GM12878 (cell line): ENCODE measurements at regions not wholly inside any gene's neighbourhood (a gene's known extent, or its start where the extent isn't known, plus 50 kb on each side); places are given as distances from the start of the nearest gene placed in this dataset.

ENCODE experiments used
- ATAC-seq: fragments of 200-7000 bp; cut with Tn5 transposase; 3 replicates; pipeline ENCODE4 v1.9.1; 2020; ENCODE audit warnings: mild to moderate bottlenecking, moderate library complexity
- BruUV-seq: library from RNA; stranded (reverse); fragments of 400-500 nt; replicated peaks from 2 replicates; lab custom pipeline; 2021; lab: Mats Ljungman, UMichigan
- CTCF ChIA-PET: fragments of 300-600 bp; sonication (Branson Sonifier 250); formaldehyde crosslinking; extraction: SDS; loops from one replicate; lab custom pipeline; 2021; ENCODE audit warnings: inconsistent platforms; lab: Yijun Ruan, JAX
- POLR2A ChIA-PET: fragments of 350-600 bp; formaldehyde crosslinking; extraction: SDS; loops from one replicate; lab custom pipeline; 2021; ENCODE audit warnings: inconsistent platforms; lab: Charles Lee
- RAD21 ChIA-PET: fragments of 300-600 bp; sonication (Branson Sonifier 250); formaldehyde crosslinking; loops from one replicate; lab custom pipeline; 2023; ENCODE audit warnings: antibody characterized with exemption; ENCODE audit not compliant: unreplicated experiment; lab: Charles Lee
- SMC1A ChIA-PET: fragments of 300-600 bp; sonication (Branson Sonifier 250); formaldehyde crosslinking; loops from one replicate; lab custom pipeline; 2023; ENCODE audit not compliant: unreplicated experiment, uncharacterized antibody; lab: Charles Lee
- DNase-seq: peaks from one replicate; pipeline ENCODE4 v3.0.0-alpha.2; 2011; ENCODE audit warnings: low read depth, low spot score
- FAIRE-seq: peaks from 3 replicates; lab custom pipeline; 2011; peaks lifted over from hg19 to GRCh38; lab: Jason Lieb, UNC
- H2AFZ ChIP-seq: 2 replicates; pipeline ENCODE4 v1.6.0; 2011; ENCODE audit warnings: low read depth, low read length, control low read depth; ENCODE audit not compliant: control insufficient read depth
- H3K27ac ChIP-seq: 2 replicates; pipeline ENCODE4 v1.5.1; 2011; ENCODE audit warnings: control low read depth; ENCODE audit not compliant: control insufficient read depth, insufficient read depth
- H3K27me3 ChIP-seq, 2 experiments: replicated peaks in 1 of 2; 2 replicates each; pipeline versions ENCODE4 v1.6.0 to v1.6.1; 2011; ENCODE audit warnings: low read length in 1 of 2; ENCODE audit not compliant: control insufficient read depth in 2 of 2, insufficient read depth in 2 of 2
- H3K36me3 ChIP-seq, 2 experiments: 2 replicates each; pipeline ENCODE4 v1.5.1; 2011; ENCODE audit warnings: low read length in 1 of 2; ENCODE audit not compliant: control insufficient read depth in 2 of 2, insufficient read depth in 2 of 2
- H3K4me1 ChIP-seq: 2 replicates; pipeline ENCODE4 v1.6.1; 2011; ENCODE audit warnings: mild to moderate bottlenecking, low read length, moderate library complexity, mixed read lengths; ENCODE audit not compliant: control insufficient read depth, insufficient read depth
- H3K4me2 ChIP-seq: 2 replicates; pipeline ENCODE4 v1.6.0; 2011; ENCODE audit warnings: control low read depth; ENCODE audit not compliant: control insufficient read depth, insufficient read depth
- H3K4me3 ChIP-seq: fragments of 200-600 bp; sonication (generic); 2 replicates; pipeline ENCODE4 v1.5.1; 2016
- H3K79me2 ChIP-seq: 2 replicates; pipeline ENCODE4 v1.6.0; 2011; ENCODE audit warnings: low read length; ENCODE audit not compliant: control insufficient read depth, insufficient read depth
- H3K9ac ChIP-seq: 2 replicates; pipeline ENCODE4 v1.8.0; 2011; ENCODE audit warnings: low read length, control low read depth, mixed read lengths; ENCODE audit not compliant: control insufficient read depth, insufficient read depth
- H3K9me3 ChIP-seq: replicated peaks from 3 replicates; pipeline ENCODE4 v1.5.1; 2011; ENCODE audit warnings: mild to moderate bottlenecking, low read length; ENCODE audit not compliant: control insufficient read depth, insufficient read depth
- H4K20me1 ChIP-seq: 2 replicates; pipeline ENCODE4 v1.6.0; 2011; ENCODE audit not compliant: control insufficient read depth, insufficient read depth
- ATF2 ChIP-seq: IDR thresholded peaks from 2 replicates; pipeline ENCODE4 v1.6.1; 2012; ENCODE audit warnings: low read length, inconsistent platforms
- MTA2 ChIP-seq: fragments of 450-650 bp; IDR thresholded peaks from 2 replicates; pipeline ENCODE4 v1.6.1; 2016; ENCODE audit warnings: low read depth, mild to moderate bottlenecking, moderate library complexity
- SIX5 ChIP-seq: IDR thresholded peaks from 2 replicates; pipeline ENCODE4 v1.6.1; 2011; ENCODE audit warnings: mild to moderate bottlenecking, low read depth, low read length, moderate library complexity; ENCODE audit not compliant: severe bottlenecking
- ZNF24 ChIP-seq: fragments of 450-650 bp; IDR thresholded peaks from 2 replicates; pipeline ENCODE4 v1.6.1; 2017; ENCODE audit warnings: antibody characterized with exemption, mild to moderate bottlenecking
- in situ Hi-C: fragments of 300-500 bp; cut with MboI; formaldehyde crosslinking; loops from 9 replicates; pipeline ENCODE4 v1.14.3; 2018; ENCODE audit warnings: mixed read lengths
- intact Hi-C: fragments of 100-400 bp; cut with micrococcal nuclease; formaldehyde crosslinking; loops from one replicate; pipeline ENCODE4 v1.14.2; 2022; ENCODE audit not compliant: unreplicated experiment

GRCh38 chr3:42317137-42317536, 51.2 kb upstream of the CCK start:
- ATAC-seq (no peak), FAIRE-seq (no peak), DNase-seq (no peak)
- TF ChIP-seq ATF2 (no peak), SIX5 (no peak), ZNF24 (no peak), MTA2 (no peak)
- Histone ChIP-seq H3K9me3 (peaks cover 3% of the 10 kb centered on the region; the same call in 2 of the 3 replicates), H2AFZ (no peak overlapping the region), H3K27me3 (no peaks in the 10 kb centered on the region), H3K27ac (no peak overlapping the region), H3K4me1 (no peaks in the 10 kb centered on the region), H3K4me2 (no peak overlapping the region), H3K9ac (no peak overlapping the region), H3K4me3 (no peak overlapping the region), H4K20me1 (no peaks in the 10 kb centered on the region), H3K36me3 (no peaks in the 10 kb centered on the region), H3K79me2 (no peaks in the 10 kb centered on the region)
- no TSS peak for BruUV-seq
- ChIA-PET RAD21 (no interaction called here), SMC1A (no interaction called here), POLR2A (no interaction called here), CTCF (interaction anchor here (1.2 kb wide), 1 partner anchor 69 kb away, joined by 3 read pairs; no protein-coding TSS in a partner anchor)
- in situ Hi-C loops, result no loop called here
- intact Hi-C loops, result no loop called here
